Islet of Langerhans (tissue), 1 donor: ENCODE measurements at regions not wholly inside any gene's neighbourhood (a gene's known extent, or its start where the extent isn't known, plus 50 kb on each side); places are given as distances from the start of the nearest gene placed in this dataset.
"Not testable (repeated sequence)": the region's sequence is repeated elsewhere in the genome, so short reads cannot be mapped to it uniquely, and the experiment has no call there.

Source experiments
- FAIRE-seq: peaks from one replicate; lab custom pipeline; 2011; peaks lifted over from hg19 to GRCh38; lab: Jason Lieb, UNC

DNA sequence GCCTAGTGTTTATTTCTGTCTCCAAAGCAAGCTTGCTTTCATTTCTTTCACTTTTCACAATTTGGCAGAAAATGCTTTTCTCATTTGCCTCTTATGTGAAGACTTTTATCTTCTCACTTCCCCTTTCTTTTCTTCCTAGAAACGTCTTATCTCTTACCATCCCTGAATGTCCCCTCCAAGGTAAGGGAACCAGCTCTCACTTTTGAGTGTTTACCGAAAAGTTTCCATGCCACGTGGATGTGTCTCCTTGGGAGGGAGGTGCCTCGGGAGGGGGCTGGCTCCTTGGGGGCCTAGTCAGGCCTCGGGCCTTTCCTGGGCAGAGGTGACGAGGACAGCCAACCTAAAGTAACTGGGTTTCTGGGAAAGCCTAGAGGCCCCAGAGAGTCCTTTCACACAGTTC lies 127.4 kb downstream of the CD24 start:
- FAIRE-seq, result no peak

GRCh38 chr6:106844930-106845329 lies 129.6 kb downstream of the CD24 start:
- FAIRE-seq, result no peak

DNA sequence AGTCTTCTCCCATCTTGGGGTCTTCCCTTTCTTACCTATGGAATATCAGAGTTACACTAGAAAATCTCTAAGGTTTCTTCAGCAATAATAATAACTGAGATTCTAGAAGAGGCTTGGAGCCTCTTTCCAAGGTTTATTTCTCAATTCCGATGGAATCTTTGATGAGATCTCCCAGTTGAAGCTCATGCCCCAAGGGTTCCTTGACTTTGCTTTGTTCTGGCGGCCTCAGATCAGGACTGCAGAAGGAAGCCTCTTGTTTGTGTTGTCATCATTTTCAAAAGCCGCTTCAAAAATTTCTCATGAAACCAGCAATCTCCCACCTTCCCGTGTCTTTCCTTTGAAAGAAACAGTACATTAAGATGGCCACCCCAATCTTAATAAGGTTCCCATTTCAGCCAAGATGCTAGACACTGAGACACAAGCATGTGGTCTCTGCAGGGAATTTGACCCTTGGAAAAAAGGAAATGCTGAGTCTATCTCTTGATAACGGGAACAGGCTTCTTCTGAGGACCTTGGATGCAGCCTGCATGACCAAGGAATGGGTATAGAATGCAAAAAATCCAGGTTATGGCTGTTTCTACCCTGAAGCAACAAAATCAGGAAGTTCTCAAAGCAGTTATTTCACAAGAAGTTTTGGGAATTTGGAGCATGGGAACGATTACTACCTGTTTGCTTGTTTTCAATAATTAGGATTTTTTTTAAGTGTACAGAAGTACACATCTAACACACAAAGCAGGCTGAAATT lies 141.6 kb downstream of the CD24 start:
- FAIRE-seq, result no peak

GRCh38 chr6:106830930-106831329 lies 143.6 kb downstream of the CD24 start:
- FAIRE-seq, result no peak

- no peak for FAIRE-seq
These were observed 145.1 kb downstream of the CD24 start for GRCh38 chr6:106829451-106829850.

GRCh38 chr6:106827081-106827480 lies 147.4 kb downstream of the CD24 start:
- FAIRE-seq, result no peak

DNA sequence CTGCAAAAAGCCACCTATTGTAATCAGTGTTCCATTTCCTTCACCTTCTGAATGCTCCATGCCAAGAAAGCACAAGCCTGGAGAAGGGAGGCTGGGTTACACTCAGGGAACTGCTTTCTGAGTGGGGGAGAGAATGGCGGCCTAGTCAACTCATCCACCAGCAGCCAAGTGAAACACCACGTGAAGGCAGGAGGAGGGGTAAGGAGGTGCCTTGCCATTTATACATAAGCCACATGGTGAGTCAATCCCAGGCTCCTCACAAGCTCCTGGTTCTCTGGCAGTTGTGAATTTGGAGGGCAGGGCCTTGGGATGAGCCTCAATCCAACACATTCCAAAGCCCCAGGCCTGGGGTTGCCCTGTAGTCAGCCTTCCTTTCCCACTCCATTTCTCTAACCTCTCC lies 149.4 kb downstream of the CD24 start:
- FAIRE-seq, result no peak

DNA sequence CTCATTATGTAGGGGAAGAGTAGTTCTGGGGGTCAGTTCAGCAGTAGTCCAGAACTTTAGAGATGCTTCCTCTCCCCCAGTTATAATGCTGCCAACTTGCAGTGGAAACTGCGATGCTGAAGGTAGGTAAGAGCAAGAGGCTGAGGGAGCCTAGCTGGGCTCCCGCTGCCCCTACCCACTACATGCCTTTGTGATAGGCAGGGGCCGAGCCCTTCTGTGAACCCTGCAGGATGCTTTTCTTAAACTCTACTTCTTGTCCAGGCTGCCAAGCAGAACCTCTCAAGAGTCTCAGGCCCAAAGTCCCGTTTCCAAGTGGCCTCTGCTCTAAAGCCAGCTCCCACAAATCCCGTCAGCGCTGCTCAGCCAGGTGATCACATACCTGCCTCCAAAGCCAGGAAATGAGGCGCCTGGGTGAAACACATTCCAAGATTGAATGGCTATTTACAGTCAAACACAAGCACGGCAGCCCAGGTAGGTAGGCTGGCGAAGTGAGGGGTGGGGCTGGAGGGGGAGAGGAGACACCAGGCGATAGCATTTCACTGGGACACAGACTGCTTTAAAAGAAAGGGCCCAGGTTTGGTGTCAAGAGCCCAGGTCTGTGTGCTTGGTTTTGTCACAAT lies 150.7 kb downstream of the CD24 start:
- FAIRE-seq, result no peak

DNA sequence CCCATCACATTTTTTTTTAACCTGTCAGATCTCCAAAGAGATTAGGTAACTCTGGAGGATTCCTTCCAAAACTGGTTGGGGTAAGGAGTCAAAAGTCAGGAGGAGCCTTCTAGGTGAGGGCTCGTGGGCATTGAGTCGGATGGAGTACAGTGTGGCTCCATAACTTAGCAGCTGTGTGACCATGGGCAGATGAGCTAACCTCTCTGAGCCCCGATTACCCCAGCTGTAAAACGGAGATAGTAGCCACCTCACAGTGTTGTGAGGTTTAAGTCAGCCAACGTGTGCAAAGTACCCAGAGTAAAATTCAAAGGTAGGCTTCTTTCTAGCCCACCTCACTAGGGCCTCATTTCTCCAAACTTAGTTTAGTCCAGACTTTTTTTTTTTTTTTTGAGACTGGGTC lies 151.5 kb downstream of the CD24 start:
- FAIRE-seq, result no peak

- no peak for FAIRE-seq
These were observed 154.1 kb downstream of the CD24 start for GRCh38 chr6:106820412-106820852.

GRCh38 chr6:106811088-106811686 lies 163.3 kb downstream of the CD24 start:
- no peak for FAIRE-seq

GRCh38 chr6:106808758-106809157 lies 165.8 kb downstream of the CD24 start:
- no peak for FAIRE-seq

DNA sequence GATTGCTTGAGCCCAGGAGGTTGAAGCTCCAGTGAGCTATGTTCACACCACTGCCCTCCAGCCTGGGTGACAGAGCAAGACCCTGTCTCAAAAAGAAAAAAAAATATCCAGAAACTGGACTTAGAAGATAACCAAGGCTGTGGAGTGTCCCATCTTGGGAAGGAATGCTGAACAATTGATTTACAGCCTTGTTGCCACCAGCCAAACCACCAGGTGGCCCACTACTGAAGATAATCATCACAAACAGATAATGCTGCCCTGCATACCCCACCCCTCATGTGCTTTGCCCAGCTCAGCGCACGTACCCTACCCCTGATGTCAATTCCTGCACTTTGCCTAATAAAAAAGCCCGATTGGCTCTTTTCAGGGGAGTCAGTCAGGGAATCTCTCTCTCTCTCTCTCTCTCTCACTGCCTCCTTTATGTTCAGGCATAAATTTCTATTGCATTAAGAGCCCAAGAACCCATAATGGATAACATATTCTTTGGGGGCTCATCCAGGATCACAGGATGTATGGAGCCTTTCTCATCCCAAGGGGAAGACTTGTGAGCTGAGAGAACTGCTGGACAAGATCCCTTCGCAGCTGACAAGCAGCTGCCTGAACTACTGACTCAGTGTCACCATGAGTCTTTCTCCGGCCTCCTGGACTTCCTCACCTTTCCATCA lies 166.4 kb downstream of the CD24 start:
- FAIRE-seq, result no peak

DNA sequence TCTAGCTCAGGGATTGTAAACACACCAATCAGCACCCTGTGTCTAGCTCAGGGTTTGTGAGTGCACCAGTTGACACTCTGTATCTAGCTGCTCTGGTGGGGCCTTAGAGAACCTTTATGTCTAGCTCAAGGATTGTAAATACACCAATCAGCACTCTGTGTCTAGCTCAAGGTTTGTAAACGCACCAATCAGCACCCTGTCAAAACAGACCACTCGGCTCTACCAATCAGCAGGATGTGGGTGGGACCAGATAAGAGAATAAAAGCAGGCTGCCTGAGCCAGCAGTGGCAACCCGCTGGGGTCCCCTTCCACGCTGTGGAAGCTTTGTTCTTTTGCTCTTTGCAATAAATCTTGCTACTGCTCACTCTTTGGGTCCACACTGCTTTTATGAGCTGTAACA lies 168.3 kb downstream of the CD24 start:
- FAIRE-seq, result not testable (repeated sequence)

DNA sequence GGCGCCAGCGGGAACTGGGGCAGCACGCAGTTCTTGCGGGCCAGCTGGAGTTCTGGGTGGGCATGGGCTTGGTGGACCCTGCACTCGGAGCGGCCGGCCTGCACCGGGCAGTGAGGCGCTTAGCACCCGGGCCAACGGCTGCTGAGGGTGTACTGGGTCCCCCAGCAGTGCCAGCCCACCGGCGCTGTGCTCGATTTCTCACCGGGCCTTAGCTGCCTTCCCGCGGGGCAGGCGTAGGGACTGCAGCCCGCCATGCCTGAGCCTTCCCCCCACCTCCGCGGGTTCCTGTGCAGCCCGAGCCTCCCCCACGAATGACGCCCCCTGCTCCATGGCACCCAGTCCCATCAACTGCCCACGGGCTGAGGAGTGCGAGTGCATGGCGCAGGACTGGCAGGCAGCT lies 168.8 kb downstream of the CD24 start:
- FAIRE-seq, result no peak

DNA sequence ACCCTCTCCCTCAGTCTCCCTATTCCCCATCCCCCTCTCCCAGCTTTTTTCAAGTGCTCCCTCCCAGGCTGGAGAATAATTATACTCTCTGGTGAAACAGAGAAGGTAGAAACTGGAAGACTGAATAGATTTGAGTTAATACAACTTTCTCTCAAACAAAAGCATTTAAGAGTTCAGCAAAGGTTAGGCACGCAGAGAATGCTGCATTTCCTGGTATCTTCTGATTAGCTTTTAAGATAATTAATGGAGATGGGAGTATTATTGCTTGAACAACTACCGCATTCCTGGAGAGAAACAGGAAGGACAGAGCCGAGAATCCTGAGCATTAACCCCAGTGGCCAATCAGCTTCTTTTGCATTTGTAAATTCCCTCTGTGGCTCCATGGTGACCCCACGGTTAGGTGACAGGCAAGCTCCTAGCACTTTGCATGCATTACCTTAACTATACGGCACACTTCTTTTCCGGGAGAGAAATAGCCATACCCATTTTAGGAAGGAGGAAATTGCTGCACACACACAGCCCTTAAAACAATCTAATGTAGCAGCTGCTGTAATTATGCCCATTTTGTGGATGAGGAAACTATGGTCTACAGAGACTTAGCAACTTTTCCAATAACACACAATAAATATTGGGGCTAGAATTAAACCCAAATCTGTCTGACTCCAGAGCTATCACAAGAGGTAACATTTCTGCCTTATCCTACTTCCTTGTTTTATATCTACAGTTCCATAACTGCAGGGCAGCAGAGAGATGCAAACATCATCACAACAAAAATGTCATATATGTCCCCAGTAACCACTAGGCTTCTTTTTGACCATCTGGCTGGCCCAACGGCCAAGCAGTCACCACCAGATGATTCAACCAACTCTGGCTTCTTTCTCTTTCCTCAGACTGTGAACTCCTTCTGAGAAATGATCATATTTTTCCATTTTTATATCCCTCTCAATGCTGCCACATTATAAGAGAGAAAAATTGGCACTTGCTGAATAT lies 169.9 kb downstream of the CD24 start:
- FAIRE-seq, result no peak

DNA sequence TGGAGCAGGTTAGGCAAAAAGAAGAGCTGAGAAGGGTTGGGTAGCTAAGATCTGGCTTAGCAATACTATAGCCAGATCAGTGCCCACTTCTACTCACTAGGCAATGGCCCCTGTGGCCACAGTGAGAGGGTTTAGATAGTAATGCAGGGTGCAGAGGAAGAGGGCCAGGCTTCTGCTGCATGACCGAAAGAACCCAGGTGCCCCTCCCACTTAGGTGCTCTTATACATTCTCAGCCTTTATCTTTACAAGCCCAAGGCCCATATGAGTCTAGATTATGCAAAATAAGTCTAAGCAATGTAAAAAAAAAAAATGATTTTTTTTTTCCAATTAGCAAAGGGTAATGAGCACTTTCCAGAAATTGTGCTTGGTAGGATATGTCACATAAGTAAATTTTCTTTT lies 171.3 kb downstream of the CD24 start:
- FAIRE-seq, result no peak

GRCh38 chr6:106802139-106802538 lies 172.4 kb downstream of the CD24 start:
- no peak for FAIRE-seq

DNA sequence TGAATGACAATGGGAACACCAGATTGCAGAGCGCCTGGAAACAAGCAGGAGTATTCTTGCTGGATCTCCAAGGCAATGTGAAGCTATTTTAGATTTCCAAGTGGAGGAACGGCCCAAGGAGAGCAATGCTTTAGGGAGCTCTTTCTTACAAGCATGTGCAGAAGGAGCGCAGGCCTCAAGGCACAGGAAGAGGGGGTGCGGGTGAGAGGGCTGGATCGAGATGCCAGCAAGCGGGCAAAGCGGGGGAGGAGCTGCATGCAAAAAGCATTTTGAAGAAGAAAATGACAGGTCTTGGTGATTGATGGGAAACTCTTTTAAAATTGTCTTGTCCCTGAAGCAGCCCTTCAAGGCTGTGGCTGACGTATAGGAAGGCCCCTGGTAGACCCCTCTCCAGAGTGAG lies 171.9 kb downstream of the QRSL1 start:
- FAIRE-seq, result no peak

DNA sequence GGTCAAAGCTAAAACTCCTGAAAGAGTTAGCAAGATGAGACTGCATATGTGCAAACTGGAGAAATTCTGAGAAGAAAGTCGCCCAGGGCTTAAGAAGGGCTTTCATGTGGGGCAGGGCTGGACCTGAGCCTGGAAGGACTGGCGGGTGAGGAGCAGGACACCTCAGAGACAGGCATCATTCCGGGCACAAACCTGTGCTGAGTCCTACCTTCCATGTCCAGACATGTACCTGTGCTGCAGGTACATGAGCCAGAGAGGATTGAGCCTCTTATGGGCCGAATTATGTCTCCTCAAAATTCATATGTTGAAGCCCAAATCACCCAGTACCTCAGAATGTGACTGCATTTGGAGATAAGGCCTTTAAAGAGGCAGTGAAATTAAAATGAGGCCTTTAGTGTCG lies 171.0 kb downstream of the QRSL1 start:
- no peak for FAIRE-seq

DNA sequence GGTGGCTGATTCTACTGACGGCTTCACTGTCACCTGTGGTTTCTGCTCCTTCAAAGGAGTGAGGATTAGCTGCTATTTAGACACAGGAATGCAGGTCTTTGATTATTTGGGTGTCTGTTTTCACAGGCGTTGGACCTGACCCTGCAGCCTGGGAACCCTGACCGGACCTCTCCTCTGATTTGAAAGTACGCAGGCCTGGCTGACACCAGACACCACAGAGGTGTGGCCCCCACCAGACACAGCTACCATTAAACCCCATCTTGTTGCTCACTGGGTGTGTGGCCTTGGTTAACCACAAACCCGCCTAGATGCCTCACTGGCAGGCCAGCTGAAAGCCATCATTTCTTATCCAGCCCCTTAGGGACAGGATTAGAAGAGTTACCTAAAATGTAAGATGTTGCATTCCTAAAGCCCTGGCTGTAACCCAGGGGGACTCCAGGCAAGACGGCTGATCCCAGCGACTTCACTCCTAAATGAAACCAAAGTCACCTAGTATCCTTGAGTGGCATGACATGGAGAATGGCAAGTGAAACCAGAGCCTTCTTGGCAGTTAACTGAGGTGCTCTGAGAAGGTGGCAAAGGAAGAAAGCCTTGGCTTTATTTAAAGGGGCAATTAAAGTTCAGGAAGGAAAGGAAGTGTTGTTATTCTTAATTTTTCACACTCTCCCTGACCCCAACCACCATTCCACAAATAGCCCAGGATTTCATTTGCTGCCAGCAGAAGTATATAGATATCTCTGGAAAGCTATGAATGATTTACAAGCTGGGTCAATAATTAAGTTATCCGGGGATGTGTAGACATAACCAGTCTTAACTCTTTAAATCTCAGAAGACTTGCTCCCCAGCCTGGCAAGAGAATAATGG lies 169.9 kb downstream of the QRSL1 start:
- no peak for FAIRE-seq
